Stimulated activated CD4-positive, alpha-beta T cell treated with anti-CD3 and anti-CD28 coated beads, Interleukin-2, amount 100 ng/mL, for 24 hours (primary cell): ENCODE measurements at regions not wholly inside any gene's neighbourhood (a gene's known extent, or its start where the extent isn't known, plus 50 kb on each side); places are given as distances from the start of the nearest gene placed in this dataset.

Source experiments
- DNase-seq, 2 donors: peaks; one replicate each; pipeline ENCODE4 v3.0.0-alpha.2; 2020

DNA sequence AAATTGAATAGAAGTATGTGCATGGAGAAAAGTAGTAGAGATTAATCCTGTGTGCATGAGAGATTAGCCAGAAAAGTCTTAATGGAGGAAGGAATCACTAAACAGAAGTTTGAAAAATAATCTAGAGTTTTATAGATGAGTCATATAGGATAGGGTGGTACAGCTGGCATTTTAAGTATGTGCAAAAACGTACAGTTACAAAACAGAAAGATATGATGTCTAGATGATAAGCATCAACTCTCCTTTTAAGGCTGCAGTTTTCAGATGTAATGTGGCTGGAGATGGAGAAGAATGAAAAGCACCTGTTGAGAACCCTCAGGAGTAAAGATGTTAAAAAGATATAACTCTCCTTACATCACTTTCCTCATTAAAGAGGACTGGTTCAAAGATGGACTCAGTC, 271.3 kb downstream of the STK31 start:
- no peak for DNase-seq

DNA sequence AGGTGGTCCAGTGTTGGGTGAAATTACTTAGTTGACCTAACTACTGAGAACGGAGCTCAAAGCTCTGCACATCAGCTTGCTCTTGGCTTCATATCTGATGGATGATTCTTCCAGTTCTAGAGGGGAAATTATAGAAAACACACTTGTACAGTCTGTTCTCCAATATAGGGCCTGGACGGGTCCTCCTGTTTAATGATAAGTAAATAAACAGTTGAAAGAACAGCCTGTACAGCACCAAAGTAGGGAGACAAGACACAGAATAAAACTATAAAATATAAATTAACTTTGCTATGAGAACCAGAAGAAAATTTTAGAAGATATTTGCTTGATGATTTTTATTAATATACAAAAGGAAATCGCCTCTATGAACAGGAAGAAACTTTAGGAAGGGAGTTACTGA, 271.7 kb downstream of the STK31 start:
- DNase-seq, result no peak

DNA sequence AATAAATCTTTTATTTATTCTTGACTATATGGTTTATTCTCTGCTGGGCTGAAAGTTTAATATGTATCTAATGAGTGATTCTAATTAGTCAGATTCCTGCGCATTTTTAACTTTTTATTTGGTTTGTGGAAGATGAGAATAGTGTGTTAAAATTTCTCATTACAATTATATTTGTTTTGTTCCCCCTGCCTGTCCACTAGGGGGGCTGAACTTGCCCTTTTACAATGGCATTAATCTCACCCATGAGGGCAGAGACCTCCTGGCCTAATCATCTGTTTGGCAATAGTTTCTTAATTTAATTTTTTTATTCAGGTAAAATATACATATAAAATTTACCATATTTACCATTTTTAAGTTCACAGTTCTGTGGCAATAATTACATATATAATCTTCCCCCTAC, 278.5 kb upstream of the NPY start:
- DNase-seq, result no peak

DNA sequence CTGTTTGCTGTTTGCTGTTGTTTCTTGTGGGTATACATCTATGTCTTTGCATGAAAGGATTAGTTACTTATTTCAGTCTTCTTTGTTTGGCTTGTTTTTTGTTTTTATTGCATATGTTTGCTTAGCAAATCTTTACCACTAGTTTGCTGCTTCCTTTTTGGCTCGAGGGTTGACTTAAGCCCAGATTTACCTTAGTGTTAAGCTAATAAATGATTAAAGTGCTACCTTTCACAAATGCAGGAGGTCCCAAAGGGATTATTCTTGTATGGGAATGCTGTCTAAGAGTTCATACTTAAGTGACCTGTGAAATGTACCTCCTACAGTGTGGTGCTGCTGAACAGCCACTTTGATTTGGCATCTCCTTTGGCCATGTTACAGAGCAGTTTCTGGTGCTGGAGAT, 273.5 kb upstream of the NPY start:
- DNase-seq, result no peak

DNA sequence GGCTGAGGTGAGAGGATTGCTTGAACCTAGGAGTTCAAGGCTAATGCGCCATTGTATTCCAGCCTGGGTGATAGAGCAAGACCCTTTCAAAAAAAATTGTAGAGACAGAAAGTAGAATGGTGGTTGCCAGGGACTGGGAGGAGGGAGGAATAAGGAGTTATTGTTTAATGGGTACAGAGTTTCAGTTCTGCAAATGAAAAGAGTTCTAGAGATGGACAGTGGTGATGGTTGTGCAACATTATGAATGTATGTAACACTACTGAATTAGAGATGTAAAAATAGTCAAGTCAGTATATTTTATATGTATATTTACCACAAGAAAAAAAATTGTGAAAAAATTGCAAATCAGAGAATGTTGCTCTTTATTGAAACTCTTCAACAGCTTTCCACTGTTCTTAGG, 266.5 kb upstream of the NPY start:
- no peak for DNase-seq

DNA sequence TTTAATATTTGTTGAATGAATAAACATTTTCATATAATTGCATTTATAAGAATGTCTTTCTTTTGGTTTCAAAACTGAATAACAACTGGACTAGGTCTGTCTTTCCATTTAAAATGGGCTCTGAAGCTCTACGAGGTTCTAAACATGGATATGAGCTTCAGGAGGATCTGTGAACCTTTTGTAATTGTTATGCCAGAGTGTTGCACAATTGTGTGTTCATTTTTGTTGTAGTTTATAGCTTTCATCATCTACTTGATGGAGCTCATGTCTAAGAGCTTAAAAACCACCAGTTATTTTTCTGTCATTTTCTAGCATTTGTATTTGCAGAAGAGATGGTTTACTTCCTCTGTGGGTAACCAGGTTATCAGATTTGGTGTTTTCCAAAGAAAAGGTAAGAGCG, 265.7 kb upstream of the NPY start:
- DNase-seq, result no peak

DNA sequence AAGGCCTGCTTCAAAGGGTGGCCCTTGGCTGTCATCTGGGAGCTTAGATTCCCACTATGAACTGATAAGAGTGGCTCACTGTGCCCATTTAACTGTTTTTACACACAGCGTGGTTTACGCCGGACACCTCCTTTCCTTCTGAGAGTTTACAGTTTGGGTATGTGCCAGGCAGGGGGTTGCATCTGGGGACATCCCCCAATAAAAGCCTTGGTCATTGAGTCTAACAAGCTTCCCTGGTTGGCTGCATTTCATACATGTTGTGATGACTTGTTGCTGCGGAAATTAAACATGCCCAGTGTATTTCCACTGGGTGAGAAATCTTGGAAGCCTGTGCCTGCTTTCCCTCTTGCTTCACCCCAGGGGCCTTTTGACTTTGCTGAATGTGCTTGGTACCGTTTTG, 264.1 kb upstream of the NPY start:
- DNase-seq, result no peak

DNA sequence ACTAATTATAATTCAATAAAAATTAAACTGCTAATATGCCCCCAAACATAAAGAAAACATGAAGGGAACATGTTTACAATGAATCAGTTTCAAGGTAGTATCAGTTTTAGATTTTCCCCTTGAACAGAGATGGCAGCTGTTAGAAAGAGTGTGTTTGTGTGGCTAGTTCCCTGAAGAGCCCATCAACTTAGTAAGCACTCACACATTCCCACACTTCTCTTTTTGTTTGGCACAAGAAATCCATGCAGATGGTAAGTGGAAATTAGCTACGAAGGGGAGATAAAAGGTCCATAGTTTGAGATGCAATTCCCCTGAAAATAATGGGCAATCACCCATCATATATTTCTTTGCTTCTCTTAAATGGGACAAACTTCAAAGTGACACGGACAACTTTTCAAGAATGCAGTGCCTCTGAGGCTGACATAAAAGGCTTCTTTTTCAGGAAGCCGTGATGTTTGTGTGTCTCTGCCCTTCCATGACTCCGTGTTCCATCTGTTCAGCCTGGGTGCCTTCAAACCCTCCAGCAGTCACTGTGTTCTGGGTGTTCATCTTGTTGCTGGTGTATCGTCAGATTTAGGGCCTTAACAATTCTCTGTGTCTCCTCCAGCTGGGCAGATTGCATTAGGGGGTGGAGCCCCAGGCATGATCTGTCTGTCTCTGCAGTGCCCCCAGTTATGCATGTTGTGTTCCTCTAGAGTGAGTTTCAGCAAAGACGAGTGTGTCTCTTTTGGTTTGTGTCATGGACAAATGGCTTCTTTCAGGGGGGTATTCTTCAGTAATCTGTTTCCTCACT, 259.5 kb upstream of the NPY start:
- DNase-seq, result no peak

DNA sequence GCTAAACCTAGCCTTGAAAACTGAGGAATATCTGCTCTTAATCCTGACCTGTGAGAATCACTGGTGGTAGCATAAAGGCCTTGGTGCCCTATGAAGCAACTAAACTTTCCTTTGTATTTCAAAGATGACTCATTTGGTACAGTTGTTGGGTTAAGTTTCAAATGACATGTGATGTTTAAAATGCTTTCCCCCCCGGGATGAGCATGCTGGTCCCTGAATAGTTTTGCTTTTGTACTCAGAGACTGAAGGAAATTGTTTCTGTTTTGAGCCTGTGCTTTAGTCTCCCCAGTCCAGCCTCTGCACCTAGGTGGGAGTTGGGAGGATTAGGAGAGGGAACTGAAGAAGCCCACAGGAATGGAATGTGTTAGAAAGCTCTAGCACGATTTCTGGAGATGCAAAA, 258.9 kb upstream of the NPY start:
- DNase-seq, result no peak

DNA sequence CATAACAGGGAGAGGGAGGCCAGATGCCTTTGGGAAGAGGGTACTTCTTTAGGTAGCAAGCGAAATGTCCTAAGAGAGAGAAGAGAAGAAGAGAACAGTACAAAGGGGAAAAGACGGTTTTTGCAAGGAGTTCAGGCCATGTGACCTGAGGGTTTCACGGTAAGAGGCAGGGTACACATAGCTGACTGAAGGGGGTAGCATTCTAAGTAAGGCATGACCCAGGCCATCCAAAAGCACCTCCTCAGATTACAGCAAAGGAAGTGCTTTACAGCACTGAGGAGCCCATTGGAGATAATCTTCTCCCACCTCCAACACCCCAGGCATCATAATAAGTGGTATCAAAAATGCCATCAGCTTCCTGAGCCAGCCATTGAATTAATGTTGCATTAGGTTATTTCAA, 258.2 kb upstream of the NPY start:
- no peak for DNase-seq

DNA sequence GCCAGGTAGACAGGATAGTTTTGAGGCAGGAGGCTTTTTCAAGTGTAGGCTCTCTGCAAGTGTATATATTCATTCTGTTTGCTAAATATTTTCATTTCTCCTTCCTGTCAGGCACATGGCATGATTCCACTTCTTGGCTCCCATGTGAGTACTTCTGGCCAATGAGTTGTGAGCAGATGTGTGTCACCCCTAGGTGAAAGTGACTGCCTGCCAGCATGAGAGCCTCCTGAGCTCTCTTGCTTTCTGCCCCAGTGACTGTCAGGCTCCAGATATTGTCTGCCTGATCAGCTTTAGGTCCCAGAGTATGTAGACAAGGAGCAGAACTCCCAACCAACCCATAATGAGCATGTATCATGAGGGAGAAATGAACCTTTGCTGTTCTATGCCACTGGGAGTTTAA, 257.6 kb upstream of the NPY start:
- DNase-seq, result no peak

DNA sequence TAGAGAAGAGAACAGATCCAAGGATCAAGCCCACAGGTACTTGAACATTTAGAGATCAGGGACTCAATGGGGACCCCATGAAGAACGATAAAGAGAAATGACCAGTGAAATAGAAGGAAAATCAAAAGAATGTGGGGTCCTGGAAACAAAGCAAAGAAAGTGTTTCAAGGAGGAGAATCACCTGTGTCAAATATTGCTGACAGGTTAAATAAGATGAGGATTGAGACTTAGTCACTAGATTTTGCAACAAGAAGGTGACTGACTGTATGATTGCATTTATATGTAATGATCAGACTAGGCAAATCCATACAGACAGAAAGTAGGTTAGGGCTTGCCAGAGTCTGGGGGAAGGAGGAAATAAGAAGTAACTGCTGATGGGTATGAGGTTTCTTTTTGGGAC, 254.9 kb upstream of the NPY start:
- DNase-seq, result no peak

DNA sequence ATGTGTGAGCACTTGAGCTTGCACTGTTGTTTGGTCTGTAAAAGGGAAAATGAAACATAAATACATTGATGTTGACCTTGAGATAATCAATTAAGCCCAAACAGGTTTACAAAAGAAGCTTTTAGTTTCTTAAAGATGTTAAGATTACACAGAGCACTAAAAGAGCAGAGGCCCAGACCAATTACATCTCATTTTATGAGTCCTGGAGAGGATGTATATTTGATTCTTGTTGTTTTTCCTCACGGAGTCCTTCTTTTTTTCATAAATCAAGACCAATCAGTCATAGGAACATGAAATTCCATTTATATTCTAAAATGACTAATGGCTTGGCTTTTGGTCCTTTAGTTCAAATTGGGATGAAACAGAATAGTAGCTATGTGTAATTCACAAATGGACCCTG, 249.7 kb upstream of the NPY start:
- DNase-seq, result no peak

DNA sequence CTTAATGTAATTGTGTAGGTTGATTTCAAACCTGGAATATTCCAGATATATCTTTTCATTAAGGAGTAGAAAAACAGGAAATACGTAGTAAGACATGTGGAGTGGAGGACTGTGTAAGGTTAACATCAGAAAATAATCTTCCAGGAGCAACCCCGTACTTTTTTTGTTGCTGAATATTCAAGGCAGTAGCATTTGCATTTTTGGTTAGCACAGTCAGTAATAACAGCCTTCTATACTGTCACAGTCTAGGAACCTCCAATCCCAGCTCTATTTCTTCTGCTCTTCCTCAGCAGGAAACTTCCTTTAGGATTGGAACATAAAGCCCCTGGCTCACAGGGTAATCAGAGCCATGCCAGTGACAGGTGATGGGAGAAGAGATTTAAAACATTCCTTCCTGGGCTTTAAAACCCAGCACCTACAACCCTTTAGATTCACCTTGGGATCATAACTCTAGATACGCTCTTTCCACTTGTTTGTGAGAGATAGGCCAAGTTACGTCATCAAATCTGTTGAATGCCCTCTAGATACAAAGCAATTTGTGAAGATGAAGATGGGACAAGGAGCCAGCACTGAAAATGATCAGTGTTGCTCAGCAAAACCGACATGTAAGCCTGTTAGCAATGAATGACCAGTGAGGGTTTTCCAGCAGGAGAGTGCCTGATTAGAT, 248.5 kb upstream of the NPY start:
- DNase-seq, result no peak

DNA sequence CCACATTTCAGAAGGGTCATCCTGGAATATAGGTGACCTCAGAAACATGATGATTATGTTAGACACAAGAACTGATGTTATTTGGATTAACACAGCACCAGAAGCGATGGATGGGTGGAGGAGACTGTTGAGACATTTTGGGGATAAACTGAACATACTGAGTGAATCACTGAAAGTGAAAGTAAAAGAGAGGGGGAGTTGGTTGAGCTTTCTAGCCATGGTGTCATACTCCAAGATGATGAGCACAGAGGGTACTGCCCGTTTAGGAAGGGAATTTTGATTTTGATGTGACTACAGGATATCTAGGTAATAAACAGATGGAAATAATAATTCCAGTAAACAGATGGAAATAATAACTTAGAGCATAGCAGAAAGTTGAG, 248.0 kb upstream of the NPY start:
- no peak for DNase-seq

DNA sequence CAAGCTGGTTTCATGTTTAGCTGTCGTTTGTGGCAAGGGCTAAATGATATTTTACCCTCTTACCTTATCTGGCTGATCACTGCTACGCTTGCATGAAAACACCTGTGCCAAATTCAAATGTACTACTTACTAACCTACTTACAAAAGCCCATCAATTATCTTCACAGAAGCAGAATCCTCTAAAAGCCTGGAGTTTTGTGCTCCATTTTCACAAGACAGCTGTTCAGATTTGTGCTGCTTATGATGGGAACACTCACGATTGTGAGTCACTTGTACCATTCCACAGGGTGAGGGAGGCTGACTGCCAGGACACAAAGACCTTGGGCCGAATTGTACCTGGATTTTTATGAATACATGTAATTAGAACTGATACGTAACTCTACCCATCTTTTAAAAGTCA, 245.0 kb upstream of the NPY start:
- no peak for DNase-seq

DNA sequence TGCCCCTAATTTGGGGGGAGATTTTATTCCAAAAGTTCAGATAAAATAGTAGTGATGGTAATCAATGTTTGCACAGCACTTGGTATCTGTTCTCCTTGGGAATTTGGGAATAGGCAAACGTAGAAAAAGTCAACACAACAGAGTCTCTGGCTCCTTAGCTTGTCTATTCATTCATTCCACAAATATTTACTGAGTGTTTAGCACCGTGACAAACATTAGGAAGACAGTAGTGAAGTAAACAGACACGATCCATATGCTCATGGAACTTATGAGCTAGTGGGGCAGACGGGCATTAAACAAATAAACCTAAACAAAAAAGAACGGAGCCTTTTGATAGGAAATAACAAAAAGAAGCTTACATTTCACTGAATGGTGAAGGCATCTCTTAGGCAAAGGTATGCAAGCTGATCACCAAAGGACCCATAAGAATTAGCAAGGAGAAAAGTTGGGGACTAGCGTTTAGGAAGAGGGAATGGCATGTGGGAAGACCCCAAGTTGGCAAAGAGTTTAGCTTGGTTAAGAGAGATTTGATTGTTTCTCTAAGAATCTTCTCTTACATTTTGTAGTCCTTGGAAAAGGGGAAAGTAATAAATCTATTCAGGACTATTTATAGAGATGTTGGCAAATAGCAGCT, 243.9 kb upstream of the NPY start:
- DNase-seq, result no peak

DNA sequence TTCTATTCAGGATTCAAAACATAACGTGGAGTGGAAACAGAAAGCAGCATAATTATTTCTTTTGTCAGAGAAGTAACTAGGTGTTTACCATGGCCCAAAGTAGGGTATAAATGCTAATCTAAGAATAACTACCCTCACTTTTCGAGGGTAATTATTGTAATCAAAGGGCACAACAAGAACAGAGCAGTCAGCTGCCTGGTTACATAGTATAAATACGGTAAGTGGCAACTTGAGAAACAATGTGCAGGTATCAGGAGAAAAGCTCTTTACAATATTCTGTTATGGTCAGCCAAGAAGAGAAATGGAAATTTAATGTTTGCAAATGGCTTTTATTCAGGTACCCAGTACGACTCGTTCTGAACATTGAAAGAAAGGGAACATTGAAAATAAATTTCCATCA, 242.0 kb upstream of the NPY start:
- no peak for DNase-seq

DNA sequence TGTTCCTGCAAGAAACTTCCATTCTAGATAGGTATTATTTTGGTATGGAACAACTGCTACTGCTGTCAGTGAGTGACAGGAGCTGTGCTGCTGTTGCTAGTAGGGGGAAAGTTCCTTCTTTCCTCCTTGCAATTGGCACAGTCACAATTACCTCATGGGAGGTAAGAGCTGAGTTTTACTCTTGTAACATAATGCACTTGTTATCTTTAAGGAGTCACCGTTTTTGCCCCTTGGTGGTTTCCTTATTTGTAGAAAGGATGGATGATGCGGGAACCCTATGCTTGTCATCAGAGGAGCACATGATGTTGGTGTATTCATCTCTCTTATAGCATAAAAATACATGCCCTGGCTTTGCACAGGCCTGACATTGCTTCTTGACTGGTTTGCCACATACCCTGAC, 234.7 kb upstream of the NPY start:
- DNase-seq, result no peak

DNA sequence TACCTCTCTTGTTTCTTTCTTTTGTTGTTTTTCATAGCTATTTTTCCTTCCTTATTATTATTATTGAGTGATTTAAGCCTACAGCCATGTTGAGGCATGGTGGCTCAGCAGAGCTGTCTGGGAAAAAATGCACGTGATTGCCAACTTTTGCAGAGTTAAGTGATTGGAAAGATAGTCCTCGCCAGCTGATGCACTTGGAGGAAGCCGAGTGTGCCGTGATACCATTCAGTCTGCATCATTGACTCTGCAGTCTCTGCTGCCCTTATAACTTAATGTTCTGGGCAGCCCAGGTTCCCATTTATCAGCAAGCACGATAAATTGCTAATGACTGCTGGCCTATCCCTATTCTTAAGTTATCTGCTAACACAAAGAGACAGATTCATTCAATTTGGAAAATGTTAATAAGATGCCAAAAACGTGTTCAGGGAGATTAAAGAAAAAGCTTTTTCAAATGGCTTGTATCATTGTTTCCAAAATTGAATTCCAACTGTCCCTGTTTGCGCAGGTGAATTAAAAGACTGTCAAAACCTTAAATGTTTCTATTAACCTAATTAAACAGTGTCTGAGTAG, 232.9 kb upstream of the NPY start:
- no peak for DNase-seq

DNA sequence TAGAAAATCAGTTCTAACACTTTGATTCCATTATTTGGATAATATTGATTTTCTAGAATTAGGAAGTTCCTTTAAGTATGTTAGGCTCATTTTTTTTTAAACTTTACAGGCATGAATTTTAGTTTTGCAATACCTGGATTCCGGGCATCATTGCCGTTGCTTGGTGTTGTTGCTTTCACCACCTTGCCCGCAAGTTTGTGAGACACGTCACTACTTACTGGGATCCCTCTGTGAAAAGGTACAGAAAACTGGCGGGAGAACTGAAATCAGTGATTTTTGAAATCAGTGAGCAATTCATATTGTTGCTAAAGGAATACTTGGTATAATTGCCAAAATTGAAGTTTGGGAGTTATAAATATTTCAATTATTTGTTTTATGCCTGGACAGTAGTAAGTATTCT, 232.3 kb upstream of the NPY start:
- no peak for DNase-seq

DNA sequence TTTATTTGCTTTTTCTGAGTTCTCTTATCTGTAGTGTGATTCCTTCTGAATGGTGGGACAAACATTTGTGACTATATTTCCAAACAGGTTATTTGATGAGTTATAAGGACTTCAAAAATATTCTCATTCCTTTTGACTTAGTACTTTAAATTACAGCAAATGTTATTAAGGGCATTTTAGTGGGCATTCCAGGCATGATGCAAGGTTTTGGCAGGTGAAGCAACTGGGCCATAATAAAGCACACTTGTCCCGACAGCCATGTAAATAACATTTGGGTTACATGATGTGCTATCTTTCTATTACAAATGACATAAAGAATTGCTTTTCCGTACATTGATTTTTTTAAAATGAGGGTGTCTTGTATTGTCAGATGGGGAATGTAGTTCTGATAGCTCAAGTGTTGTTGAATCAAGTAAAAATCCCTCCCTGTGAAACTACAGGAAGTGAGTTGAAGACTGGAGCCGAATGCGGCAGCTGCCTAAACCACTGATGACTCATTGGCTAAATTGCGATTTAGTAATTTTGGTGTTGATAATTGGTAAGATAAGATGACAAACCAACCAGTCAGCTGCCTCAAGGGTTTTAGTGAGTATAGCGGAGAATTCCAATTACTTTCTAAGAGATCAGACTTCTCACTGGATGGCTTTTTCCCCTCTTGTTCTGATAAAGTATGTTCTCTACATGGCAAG, 231.3 kb upstream of the NPY start:
- no peak for DNase-seq

DNA sequence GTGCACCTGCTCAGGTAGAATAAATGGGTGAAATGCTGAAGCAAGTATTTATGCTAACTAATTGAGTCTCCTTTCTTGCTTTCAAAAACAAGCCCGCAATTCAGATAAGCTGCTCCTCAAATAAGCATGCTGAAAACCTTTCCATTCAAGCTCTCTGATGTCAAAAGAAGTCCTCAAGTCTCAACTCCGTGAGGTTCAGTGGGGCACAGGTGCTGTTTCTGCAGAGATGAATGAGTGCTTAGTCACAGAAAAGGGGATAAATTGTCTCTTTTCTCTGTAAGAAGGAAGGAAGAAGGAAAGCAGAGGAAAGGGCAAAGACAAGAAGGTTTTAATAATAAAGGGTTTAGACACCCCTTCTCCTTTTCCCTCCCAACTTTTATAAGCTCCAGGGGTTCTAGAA, 229.8 kb upstream of the NPY start:
- DNase-seq, result no peak

DNA sequence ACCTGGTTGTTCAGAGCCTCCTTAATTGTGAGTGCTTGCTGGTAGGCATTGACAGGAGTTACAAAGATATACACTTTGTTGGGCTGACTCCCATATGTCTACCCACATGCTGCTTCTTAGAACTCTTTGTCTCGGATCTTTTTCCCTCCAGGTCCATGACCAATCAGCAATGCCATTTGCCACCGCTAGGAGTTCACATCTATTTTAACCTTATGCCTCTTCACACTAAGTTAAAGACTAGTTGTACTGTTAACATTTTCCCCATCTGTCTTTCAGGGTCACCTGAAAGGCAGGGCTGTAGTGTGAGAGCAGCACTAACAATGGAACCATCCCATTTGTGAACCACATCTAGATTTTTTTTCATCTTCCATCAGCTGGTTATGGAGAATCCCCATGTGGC, 226.7 kb upstream of the NPY start:
- DNase-seq, result no peak
